NT2/D1 (cell line): ENCODE measurements at regions not wholly inside any gene's neighbourhood (a gene's known extent, or its start where the extent isn't known, plus 50 kb on each side); places are given as distances from the start of the nearest gene placed in this dataset.

ENCODE experiments used
- DNase-seq: peaks from one replicate; pipeline ENCODE4 v3.0.0-alpha.2; 2011; ENCODE audit warnings: low read depth, low spot score
- H3K27me3 ChIP-seq: 2 replicates; pipeline ENCODE4 v1.6.0; 2011; ENCODE audit warnings: mild to moderate bottlenecking; ENCODE audit not compliant: insufficient read length, insufficient read depth
- H3K36me3 ChIP-seq: 2 replicates; pipeline ENCODE4 v1.6.1; 2011; ENCODE audit warnings: mild to moderate bottlenecking, low read length, mixed read lengths; ENCODE audit not compliant: insufficient read depth, insufficient read length
- H3K4me1 ChIP-seq: 2 replicates; pipeline ENCODE4 v1.5.1; 2011; ENCODE audit not compliant: insufficient read depth, insufficient read length
- H3K4me3 ChIP-seq: 2 replicates; pipeline ENCODE4 v1.5.1; 2011; ENCODE audit warnings: low read depth; ENCODE audit not compliant: insufficient read length
- H3K9ac ChIP-seq: 2 replicates; pipeline ENCODE4 v1.6.0; 2011; ENCODE audit warnings: low read depth; ENCODE audit not compliant: insufficient read length
- H3K9me3 ChIP-seq: 2 replicates; pipeline ENCODE4 v1.5.1; 2011; ENCODE audit warnings: mild to moderate bottlenecking, low read length; ENCODE audit not compliant: insufficient read depth
- SUZ12 ChIP-seq: IDR thresholded peaks from 2 replicates; pipeline ENCODE4 v1.6.1; 2011; ENCODE audit not compliant: insufficient read length, insufficient read depth; ENCODE audit errors: extremely low read depth
- YY1 ChIP-seq: IDR thresholded peaks from 2 replicates; pipeline ENCODE4 v1.6.1; 2011; ENCODE audit not compliant: insufficient read length, insufficient read depth
- ZNF274 ChIP-seq: IDR thresholded peaks from 2 replicates; pipeline ENCODE4 v1.6.1; 2011; ENCODE audit warnings: mild to moderate bottlenecking, low read depth, low read length

GRCh38 chr7:15950299-15950698, 263.8 kb upstream of the MEOX2 start:
- Histone ChIP-seq H3K4me1 (no peaks in the 10 kb centered on the region), H3K9ac (no peak overlapping the region), H3K36me3 (no peaks in the 10 kb centered on the region), H3K27me3 (no peaks in the 10 kb centered on the region), H3K9me3 (no peaks in the 10 kb centered on the region), H3K4me3 (no peak overlapping the region)
- no peak for DNase-seq
- TF ChIP-seq ZNF274 (no peak), SUZ12 (no peak), YY1 (no peak)

GRCh38 chr7:15947754-15948153, 261.3 kb upstream of the MEOX2 start:
- Histone ChIP-seq H3K9ac (no peak overlapping the region), H3K9me3 (no peaks in the 10 kb centered on the region), H3K27me3 (no peaks in the 10 kb centered on the region), H3K4me3 (no peak overlapping the region), H3K4me1 (no peaks in the 10 kb centered on the region), H3K36me3 (no peaks in the 10 kb centered on the region)
- DNase-seq = no peak
- TF ChIP-seq ZNF274 (no peak), YY1 (no peak), SUZ12 (no peak)

GRCh38 chr7:15938115-15938514, 251.6 kb upstream of the MEOX2 start:
- DNase-seq = no peak
- no peak overlapping the region for H3K4me3 ChIP-seq
- no peak overlapping the region for H3K9ac ChIP-seq
- TF ChIP-seq SUZ12 (no peak), ZNF274 (no peak), YY1 (no peak)
- no peaks in the 10 kb centered on the region for H3K9me3 ChIP-seq
- H3K4me1 ChIP-seq = no peaks in the 10 kb centered on the region
- H3K36me3 ChIP-seq = no peaks in the 10 kb centered on the region
- H3K27me3 ChIP-seq = no peaks in the 10 kb centered on the region

- TF ChIP-seq SUZ12 = no peak
- TF ChIP-seq ZNF274 = no peak
- TF ChIP-seq YY1 = no peak
- H3K9me3 ChIP-seq = no peaks in the 10 kb centered on the region
- H3K36me3 ChIP-seq = no peaks in the 10 kb centered on the region
- H3K4me3 ChIP-seq = no peak overlapping the region
- no peak for DNase-seq
- no peak overlapping the region for H3K9ac ChIP-seq
- H3K4me1 ChIP-seq = no peaks in the 10 kb centered on the region
- H3K27me3 ChIP-seq = no peaks in the 10 kb centered on the region
Measured at GRCh38 chr7:15937571-15937970, 251.1 kb upstream of the MEOX2 start.

- TF ChIP-seq ZNF274 = no peak
- no peak for TF ChIP-seq SUZ12
- no peak for TF ChIP-seq YY1
- Histone ChIP-seq H3K4me1 (no peaks in the 10 kb centered on the region), H3K9ac (no peak overlapping the region), H3K36me3 (no peaks in the 10 kb centered on the region), H3K9me3 (no peaks in the 10 kb centered on the region), H3K27me3 (no peaks in the 10 kb centered on the region), H3K4me3 (no peak overlapping the region)
- DNase-seq = no peak
Measured at GRCh38 chr7:15936991-15937390, 250.5 kb upstream of the MEOX2 start.

GRCh38 chr7:15932318-15932717, 245.8 kb upstream of the MEOX2 start:
- no peaks in the 10 kb centered on the region for H3K9me3 ChIP-seq
- no peaks in the 10 kb centered on the region for H3K4me1 ChIP-seq
- no peak for DNase-seq
- no peaks in the 10 kb centered on the region for H3K27me3 ChIP-seq
- H3K4me3 ChIP-seq = no peak overlapping the region
- H3K36me3 ChIP-seq = no peaks in the 10 kb centered on the region
- TF ChIP-seq SUZ12 = no peak
- no peak for TF ChIP-seq ZNF274
- TF ChIP-seq YY1 = no peak
- no peak overlapping the region for H3K9ac ChIP-seq

- Histone ChIP-seq H3K27me3 (no peaks in the 10 kb centered on the region), H3K36me3 (no peaks in the 10 kb centered on the region), H3K9ac (no peak overlapping the region), H3K9me3 (no peaks in the 10 kb centered on the region), H3K4me1 (no peaks in the 10 kb centered on the region), H3K4me3 (no peak overlapping the region)
- DNase-seq = no peak
- TF ChIP-seq YY1 (no peak), ZNF274 (no peak), SUZ12 (no peak)
Measured at GRCh38 chr7:15929411-15929810, 242.9 kb upstream of the MEOX2 start.

- H3K9me3 ChIP-seq = no peaks in the 10 kb centered on the region
- no peak for TF ChIP-seq YY1
- TF ChIP-seq SUZ12 = no peak
- no peak overlapping the region for H3K9ac ChIP-seq
- no peak for DNase-seq
- no peaks in the 10 kb centered on the region for H3K27me3 ChIP-seq
- no peaks in the 10 kb centered on the region for H3K4me1 ChIP-seq
- no peak overlapping the region for H3K4me3 ChIP-seq
- no peaks in the 10 kb centered on the region for H3K36me3 ChIP-seq
Measured at GRCh38 chr7:15925608-15926007, 239.1 kb upstream of the MEOX2 start.
